Testis (tissue), 2 donors: ENCODE measurements at regions not wholly inside any gene's neighbourhood (a gene's known extent, or its start where the extent isn't known, plus 50 kb on each side); places are given as distances from the start of the nearest gene placed in this dataset.
"Not testable (repeated sequence)": the region's sequence is repeated elsewhere in the genome, so short reads cannot be mapped to it uniquely, and the experiment has no call there.

Experiments used
- DNase-seq: peaks from one replicate; pipeline ENCODE4 v3.0.0-alpha.2; 2019
- H3K27ac ChIP-seq, 2 donors: fragments of 200-600 bp; sonication (generic); one replicate each; pipeline ENCODE4 v1.5.1; 2019
- H3K27me3 ChIP-seq: fragments of 200-600 bp; sonication (generic); one replicate; pipeline ENCODE4 v1.5.1; 2019
- H3K36me3 ChIP-seq: fragments of 200-600 bp; sonication (generic); one replicate; pipeline ENCODE4 v1.5.1; 2017; ENCODE audit warnings: low read depth; ENCODE audit errors: missing control alignments
- H3K4me1 ChIP-seq: fragments of 200-600 bp; sonication (generic); one replicate; pipeline ENCODE4 v1.5.1; 2019
- H3K4me3 ChIP-seq, 2 donors: fragments of 200-600 bp; sonication (generic); one replicate each; pipeline ENCODE4 v1.5.1; 2017 to 2019
- H3K9me3 ChIP-seq: fragments of 200-600 bp; sonication (generic); one replicate; pipeline ENCODE4 v1.5.1; 2017
- POLR2A ChIP-seq: fragments of 450-650 bp; IDR thresholded peaks from one replicate; pipeline ENCODE4 v1.6.1; 2017; ENCODE audit warnings: antibody characterized with exemption, mild to moderate bottlenecking, moderate library complexity
- WGBS, 2 donors: methylation state at CpG; one replicate each; pipeline ENCODE4 v1.1.5; 2018; 5-methylcytosine and 5-hydroxymethylcytosine counted together
- intact Hi-C: fragments of 100-400 bp; cut with DNase I; formaldehyde crosslinking; loops from one replicate; pipeline ENCODE4 v1.15.1; 2023; ENCODE audit warnings: low total_unique reads
- TF ChIP-seq, protein P1 (sequence below), 3 experiments: fragments of 450-650 bp in 2 of 3; fragments of 200-600 bp in 1 of 3; sonication (generic) in 1 of 3; IDR thresholded peaks; one replicate each; pipeline ENCODE4 v1.5.1; 2016 to 2019; ENCODE audit warnings: antibody characterized with exemption in 3 of 3, mild to moderate bottlenecking in 2 of 3, moderate library complexity in 1 of 3

- Histone ChIP-seq H3K36me3 (no peaks in the 10 kb centered on the region), H3K27ac (no peak overlapping the region), H3K4me1 (no peaks in the 10 kb centered on the region), H3K9me3 (no peaks in the 10 kb centered on the region), H3K27me3 (no peaks in the 10 kb centered on the region), H3K4me3 (no peak overlapping the region)
- no peak for DNase-seq
- TF ChIP-seq POLR2A = no peak
- TF ChIP-seq, protein P1, sequence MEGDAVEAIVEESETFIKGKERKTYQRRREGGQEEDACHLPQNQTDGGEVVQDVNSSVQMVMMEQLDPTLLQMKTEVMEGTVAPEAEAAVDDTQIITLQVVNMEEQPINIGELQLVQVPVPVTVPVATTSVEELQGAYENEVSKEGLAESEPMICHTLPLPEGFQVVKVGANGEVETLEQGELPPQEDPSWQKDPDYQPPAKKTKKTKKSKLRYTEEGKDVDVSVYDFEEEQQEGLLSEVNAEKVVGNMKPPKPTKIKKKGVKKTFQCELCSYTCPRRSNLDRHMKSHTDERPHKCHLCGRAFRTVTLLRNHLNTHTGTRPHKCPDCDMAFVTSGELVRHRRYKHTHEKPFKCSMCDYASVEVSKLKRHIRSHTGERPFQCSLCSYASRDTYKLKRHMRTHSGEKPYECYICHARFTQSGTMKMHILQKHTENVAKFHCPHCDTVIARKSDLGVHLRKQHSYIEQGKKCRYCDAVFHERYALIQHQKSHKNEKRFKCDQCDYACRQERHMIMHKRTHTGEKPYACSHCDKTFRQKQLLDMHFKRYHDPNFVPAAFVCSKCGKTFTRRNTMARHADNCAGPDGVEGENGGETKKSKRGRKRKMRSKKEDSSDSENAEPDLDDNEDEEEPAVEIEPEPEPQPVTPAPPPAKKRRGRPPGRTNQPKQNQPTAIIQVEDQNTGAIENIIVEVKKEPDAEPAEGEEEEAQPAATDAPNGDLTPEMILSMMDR (IDR thresholded peaks at IDR 0.05) = no peak
- intact Hi-C loops = no loop called here
These were observed 876.2 kb downstream of the GRID1 start for GRCh38 chr10:85490431-85490830.

DNA sequence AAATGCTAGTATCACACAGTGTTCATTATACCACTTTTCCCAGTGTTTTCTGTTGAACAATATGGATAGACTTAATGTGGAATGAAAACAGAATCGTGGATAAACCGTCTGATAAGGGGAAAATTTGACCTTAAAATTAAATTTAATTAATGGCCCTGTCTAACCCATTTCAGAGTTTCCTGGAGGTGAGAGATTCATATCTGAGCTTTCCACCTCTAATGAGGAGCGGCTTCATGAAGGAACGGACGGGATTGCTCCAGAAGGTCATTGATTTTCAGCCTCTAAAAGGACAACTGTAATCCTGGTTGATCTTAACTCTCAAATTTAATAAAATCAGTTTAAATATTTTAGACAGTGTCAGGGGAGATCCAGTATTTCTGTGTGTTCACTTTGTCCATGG is 874.9 kb downstream of the GRID1 start:
- no peaks in the 10 kb centered on the region for H3K9me3 ChIP-seq
- no peak overlapping the region for H3K27ac ChIP-seq
- WGBS, 2 donors = 57 to 58% methylated on average over 5 of the region's 5 CpGs
- no peaks in the 10 kb centered on the region for H3K27me3 ChIP-seq
- H3K4me3 ChIP-seq = no peak overlapping the region
- TF ChIP-seq, protein P1 (IDR thresholded peaks at IDR 0.05) = no peak
- TF ChIP-seq POLR2A = no peak
- no peaks in the 10 kb centered on the region for H3K36me3 ChIP-seq
- no peak for DNase-seq
- no peaks in the 10 kb centered on the region for H3K4me1 ChIP-seq
- intact Hi-C loops = no loop called here

GRCh38 chr10:85492684-85493083 is 873.9 kb downstream of the GRID1 start:
- Histone ChIP-seq H3K36me3 (no peaks in the 10 kb centered on the region), H3K4me3 (no peak overlapping the region), H3K9me3 (no peaks in the 10 kb centered on the region), H3K27me3 (no peaks in the 10 kb centered on the region), H3K4me1 (no peaks in the 10 kb centered on the region), H3K27ac (no peak overlapping the region)
- intact Hi-C loops = no loop called here
- TF ChIP-seq, protein P1 (IDR thresholded peaks at IDR 0.05) = no peak
- TF ChIP-seq POLR2A = no peak
- no peak for DNase-seq
- WGBS, 2 donors = 54 to 66% methylated on average over 3 of the region's 3 CpGs

DNA sequence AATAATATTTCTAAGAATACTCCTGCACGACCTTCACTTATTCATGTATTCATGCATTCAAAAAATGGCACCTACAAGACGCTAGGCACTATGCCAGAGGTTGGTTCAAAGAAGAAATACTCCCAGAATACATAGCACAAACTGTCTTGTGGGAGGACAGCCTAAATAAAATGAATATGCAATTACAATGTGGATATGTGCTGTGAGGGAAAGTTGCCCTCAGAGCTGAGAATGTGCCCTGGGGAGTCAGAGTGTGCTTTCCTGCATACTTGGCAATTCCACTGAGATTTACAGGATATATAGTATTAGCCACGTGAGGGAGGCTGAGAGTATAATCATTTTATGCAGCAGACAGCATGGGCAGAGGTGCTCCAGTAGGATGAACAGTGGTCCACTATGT is 872.9 kb downstream of the GRID1 start:
- no peak for DNase-seq
- TF ChIP-seq, protein P1 (IDR thresholded peaks at IDR 0.05) = no peak
- no peak for TF ChIP-seq POLR2A
- H3K4me1 ChIP-seq = no peaks in the 10 kb centered on the region
- intact Hi-C loops = no loop called here
- H3K27me3 ChIP-seq = no peaks in the 10 kb centered on the region
- H3K9me3 ChIP-seq = no peaks in the 10 kb centered on the region
- H3K4me3 ChIP-seq = no peak overlapping the region
- WGBS, 2 donors = 42 to 44% methylated on average over 3 of the region's 3 CpGs
- no peak overlapping the region for H3K27ac ChIP-seq
- no peaks in the 10 kb centered on the region for H3K36me3 ChIP-seq

GRCh38 chr10:85504641-85505040 is 862.0 kb downstream of the GRID1 start:
- H3K4me3 ChIP-seq, H3K9me3 ChIP-seq, H3K4me1 ChIP-seq, H3K27me3 ChIP-seq, H3K27ac ChIP-seq, DNase-seq, H3K36me3 ChIP-seq, intact Hi-C loops: not testable (repeated sequence)
- 90% methylated on average over 7 to 10 of the region's 10 CpGs for WGBS, 2 donors
